Endodermal cell (in vitro differentiated cells): ENCODE measurements at regions not wholly inside any gene's neighbourhood (a gene's known extent, or its start where the extent isn't known, plus 50 kb on each side); places are given as distances from the start of the nearest gene placed in this dataset.

Experiments
- DNase-seq: peaks from one replicate; pipeline ENCODE4 v3.0.0-alpha.2; 2017
- H3K27ac ChIP-seq: 2 replicates; pipeline ENCODE4 v1.5.1; 2013; ENCODE audit warnings: mild to moderate bottlenecking, low read depth, low read length, moderate library complexity
- H3K27me3 ChIP-seq: 2 replicates; pipeline ENCODE4 v1.6.1; 2013; ENCODE audit warnings: mild to moderate bottlenecking, low read length, moderate library complexity; ENCODE audit not compliant: insufficient read depth, control insufficient read depth, poor library complexity, severe bottlenecking
- H3K36me3 ChIP-seq: 2 replicates; pipeline ENCODE4 v1.7.0; 2013; ENCODE audit warnings: mild to moderate bottlenecking, low read length, moderate library complexity; ENCODE audit not compliant: control insufficient read depth, insufficient read depth
- H3K4me1 ChIP-seq: one replicate; pipeline ENCODE4 v1.7.0; 2013; ENCODE audit warnings: low read length; ENCODE audit not compliant: control insufficient read depth, insufficient read depth
- H3K4me3 ChIP-seq: 2 replicates; pipeline ENCODE4 v1.5.1; 2013; ENCODE audit warnings: mild to moderate bottlenecking, low read length, moderate library complexity
- H3K9ac ChIP-seq: 2 replicates; pipeline ENCODE4 v1.6.1; 2013; ENCODE audit warnings: mild to moderate bottlenecking, low read length, moderate library complexity; ENCODE audit not compliant: poor library complexity, severe bottlenecking; ENCODE audit errors: extremely low read depth
- H3K9me3 ChIP-seq: 2 replicates; pipeline ENCODE4 v1.6.1; 2013; ENCODE audit warnings: mild to moderate bottlenecking, low read length, moderate library complexity; ENCODE audit not compliant: control insufficient read depth
- H3K27ac Mint-ChIP-seq: 2 replicates; pipeline ENCODE4 v1.8.0; 2020; ENCODE audit warnings: mixed read lengths
- H3K27me3 Mint-ChIP-seq: 2 replicates; pipeline ENCODE4 v1.8.0; 2021; ENCODE audit warnings: mild to moderate bottlenecking, mixed read lengths; ENCODE audit not compliant: insufficient read depth
- H3K36me3 Mint-ChIP-seq: 2 replicates; pipeline ENCODE4 v1.8.0; 2020; ENCODE audit warnings: low read depth, mixed read lengths
- H3K4me1 Mint-ChIP-seq: 2 replicates; pipeline ENCODE4 v1.8.0; 2020; ENCODE audit warnings: mixed read lengths
- H3K4me3 Mint-ChIP-seq: 2 replicates; pipeline ENCODE4 v1.8.0; 2020; ENCODE audit warnings: mild to moderate bottlenecking, moderate library complexity, mixed read lengths
- H3K9me3 Mint-ChIP-seq: 2 replicates; pipeline ENCODE4 v1.8.0; 2020; ENCODE audit warnings: mild to moderate bottlenecking, mixed read lengths
- CTCF ChIP-seq: fragments of 200-600 bp; sonication (generic); conservative IDR thresholded peaks from 2 replicates; pipeline ENCODE4 v1.5.0; 2021; ENCODE audit warnings: antibody characterized with exemption, mild to moderate bottlenecking
- WGBS, 2 experiments: methylation state at CpG; one replicate each; pipeline versions ENCODE4 v1.1.5 to v1.1.7; 2013; ENCODE audit warnings: missing lambda C conversion rate in 2 of 2, mixed read lengths in 1 of 2; ENCODE audit not compliant: insufficient coverage in 1 of 2, insufficient read length in 1 of 2; 5-methylcytosine and 5-hydroxymethylcytosine counted together

DNA sequence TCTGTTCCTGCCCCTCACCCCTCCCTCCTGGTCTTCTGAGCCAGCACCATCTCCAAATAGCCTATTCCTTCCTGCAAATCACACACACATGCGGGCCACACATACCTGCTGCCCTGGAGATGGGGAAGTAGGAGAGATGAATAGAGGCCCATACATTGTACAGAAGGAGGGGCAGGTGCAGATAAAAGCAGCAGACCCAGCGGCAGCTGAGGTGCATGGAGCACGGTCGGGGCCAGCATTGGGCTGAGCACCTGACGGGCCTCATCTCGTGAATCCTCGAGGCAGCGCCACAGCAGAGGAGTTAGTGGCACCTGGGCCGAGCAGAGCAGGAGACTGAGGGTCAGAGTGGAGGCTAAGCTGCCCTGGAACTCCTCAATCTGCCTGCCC, 941.8 kb downstream of the BRD1 start:
- no peaks in the 10 kb centered on the region for H3K27me3 ChIP-seq
- H3K4me1 Mint-ChIP-seq = peaks cover 11% of the 10 kb centered on the region
- peak; percentile 30 for DNase-seq
- no peak overlapping the region for H3K4me3 Mint-ChIP-seq
- no peak for TF ChIP-seq CTCF
- H3K27ac Mint-ChIP-seq = no peak overlapping the region
- H3K4me1 ChIP-seq = no peaks in the 10 kb centered on the region
- no peak overlapping the region for H3K27ac ChIP-seq
- WGBS, 2 experiments = 87 to 92% methylated on average over 6 to 9 of the region's 9 CpGs
- H3K36me3 Mint-ChIP-seq = no peaks in the 10 kb centered on the region
- no peaks in the 10 kb centered on the region for H3K9me3 ChIP-seq
- H3K36me3 ChIP-seq = no peaks in the 10 kb centered on the region
- H3K4me3 ChIP-seq = no peak overlapping the region
- H3K27me3 Mint-ChIP-seq = no peaks in the 10 kb centered on the region
- H3K9me3 Mint-ChIP-seq = no peaks in the 10 kb centered on the region
- no peak overlapping the region for H3K9ac ChIP-seq

GRCh38 chr22:48885271-48885918, 942.3 kb downstream of the BRD1 start:
- Histone ChIP-seq H3K9ac (no peak overlapping the region), H3K4me3 (no peak overlapping the region), H3K27ac (no peak overlapping the region), H3K27me3 (no peaks in the 10 kb centered on the region), H3K4me1 (no peaks in the 10 kb centered on the region), H3K9me3 (no peaks in the 10 kb centered on the region), H3K36me3 (no peaks in the 10 kb centered on the region)
- H3K27me3 Mint-ChIP-seq = no peaks in the 10 kb centered on the region
- peak; percentile 22 for DNase-seq
- H3K9me3 Mint-ChIP-seq = no peaks in the 10 kb centered on the region
- no peak overlapping the region for H3K27ac Mint-ChIP-seq
- TF ChIP-seq CTCF = no peak
- peaks cover 11% of the 10 kb centered on the region for H3K4me1 Mint-ChIP-seq
- 80 to 86% methylated on average over 2 to 18 of the region's 18 CpGs for WGBS, 2 experiments
- no peaks in the 10 kb centered on the region for H3K36me3 Mint-ChIP-seq
- H3K4me3 Mint-ChIP-seq = no peak overlapping the region

DNA sequence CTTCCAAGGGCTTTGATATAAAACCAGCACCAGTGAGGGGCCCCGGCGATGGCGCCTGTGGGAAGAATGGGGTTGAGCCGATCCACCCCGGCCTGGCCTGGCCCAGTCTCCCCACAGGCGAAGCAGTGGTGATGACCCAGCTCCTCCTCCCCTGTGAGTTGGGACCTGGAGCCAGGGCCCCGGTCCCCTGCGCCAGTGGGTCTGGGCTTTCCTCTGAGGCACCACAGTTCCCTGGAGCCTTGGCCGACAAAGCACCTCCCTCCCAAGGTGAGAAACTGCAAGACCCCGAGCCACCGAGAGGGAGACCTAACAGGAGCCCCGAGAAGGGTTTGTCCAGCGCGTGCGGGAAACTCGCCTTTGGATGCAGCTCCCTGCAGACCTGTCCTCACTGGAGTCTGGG, 942.9 kb downstream of the BRD1 start:
- no peak for TF ChIP-seq CTCF
- Histone ChIP-seq H3K9me3 (no peaks in the 10 kb centered on the region), H3K4me1 (no peaks in the 10 kb centered on the region), H3K27me3 (no peaks in the 10 kb centered on the region), H3K4me3 (no peak overlapping the region), H3K27ac (no peak overlapping the region), H3K36me3 (no peaks in the 10 kb centered on the region), H3K9ac (no peak overlapping the region)
- Mint-ChIP-seq H3K4me3 (no peak overlapping the region), H3K27me3 (no peaks in the 10 kb centered on the region), H3K9me3 (no peaks in the 10 kb centered on the region), H3K4me1 (peaks cover 12% of the 10 kb centered on the region), H3K27ac (no peak overlapping the region), H3K36me3 (no peaks in the 10 kb centered on the region)
- peak; percentile 41 for DNase-seq
- WGBS, 2 experiments = 97 to 100% methylated on average over 3 to 16 of the region's 16 CpGs
